HL-60 (cell line): ENCODE measurements at regions not wholly inside any gene's neighbourhood (a gene's known extent, or its start where the extent isn't known, plus 50 kb on each side); places are given as distances from the start of the nearest gene placed in this dataset.

Source experiments
- CTCF ChIP-seq: IDR thresholded peaks from one replicate; pipeline ENCODE4 v1.5.1; 2011; ENCODE audit warnings: low read length, control low read depth, inconsistent platforms; ENCODE audit not compliant: insufficient read depth
- POLR2AphosphoS5 ChIP-seq: IDR thresholded peaks from 2 replicates; pipeline ENCODE4 v1.6.1; 2012; ENCODE audit warnings: low read depth
- REST ChIP-seq: IDR thresholded peaks from 2 replicates; pipeline ENCODE4 v1.6.1; 2012; ENCODE audit warnings: low read depth; ENCODE audit not compliant: insufficient replicate concordance
- SPI1 ChIP-seq: IDR thresholded peaks from 2 replicates; pipeline ENCODE4 v1.6.1; 2012; ENCODE audit warnings: low read depth, mild to moderate bottlenecking, borderline replicate concordance

- no peak for TF ChIP-seq CTCF
- no peak for TF ChIP-seq POLR2AphosphoS5
- no peak for TF ChIP-seq REST
- TF ChIP-seq SPI1: no peak
Observed at GRCh38 chr10:43752682-43753081, 104.0 kb upstream of the ZNF32 start.
